ENCODE measurements at regions not wholly inside any gene's neighbourhood (a gene's known extent, or its start where the extent isn't known, plus 50 kb on each side); places are given as distances from the start of the nearest gene placed in this dataset.

- intact Hi-C loops (cut with DNase I): no loop called here
- Histone ChIP-seq H3K9me3 (no peaks in the 10 kb centered on the region), H3K36me3 (no peaks in the 10 kb centered on the region), H3K27ac (no peak overlapping the region), H3K4me3 (replicated peaks in 1 of 3) (no peak overlapping the region), H3K27me3 (no peaks in the 10 kb centered on the region), H3K4me1 (no peaks in the 10 kb centered on the region)
- WGBS, 2 donors: 83 to 94% methylated on average over 1 of the region's 1 CpG
- no peak for DNase-seq
- TF ChIP-seq POLR2A (IDR thresholded peaks at IDR 0.05) (no peak), CTCF (IDR thresholded peaks at IDR 0.05) (no peak)
Observed at GRCh38 chr13:89053418-89053817, 1382.2 kb downstream of the SLITRK5 start.

DNA sequence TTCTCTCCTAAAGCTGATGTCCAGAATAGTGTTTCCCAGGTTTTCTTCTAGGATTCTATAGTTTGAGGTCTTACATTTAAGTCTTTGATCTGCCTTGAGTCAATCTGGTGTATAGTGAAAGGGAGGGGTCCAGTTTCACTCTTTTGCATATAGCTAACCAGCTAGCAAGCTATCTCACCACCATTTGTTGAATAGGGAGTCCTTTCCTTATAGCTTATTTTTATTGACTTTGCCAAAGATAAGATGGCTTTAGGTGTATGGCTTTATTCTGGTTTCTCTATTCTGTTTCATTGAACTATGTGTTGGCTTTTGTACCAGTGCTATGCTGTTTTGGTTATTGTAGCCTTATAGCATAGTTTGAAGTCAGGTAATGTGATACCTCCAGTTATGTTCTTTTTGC lies 1386.1 kb downstream of the SLITRK5 start:
- H3K36me3 ChIP-seq: no peaks in the 10 kb centered on the region
- no peak for DNase-seq
- no peak overlapping the region for H3K27ac ChIP-seq
- no peaks in the 10 kb centered on the region for H3K9me3 ChIP-seq
- H3K4me3 ChIP-seq (replicated peaks in 1 of 3): no peak overlapping the region
- no peak for TF ChIP-seq CTCF (IDR thresholded peaks at IDR 0.05)
- no peak for TF ChIP-seq POLR2A (IDR thresholded peaks at IDR 0.05)
- no peaks in the 10 kb centered on the region for H3K4me1 ChIP-seq
- intact Hi-C loops (cut with DNase I): no loop called here
- no peaks in the 10 kb centered on the region for H3K27me3 ChIP-seq

- intact Hi-C loops (cut with DNase I): no loop called here
- no peaks in the 10 kb centered on the region for H3K4me1 ChIP-seq
- no peak overlapping the region for H3K4me3 ChIP-seq (replicated peaks in 1 of 3)
- TF ChIP-seq POLR2A (IDR thresholded peaks at IDR 0.05) (no peak), CTCF (IDR thresholded peaks at IDR 0.05) (no peak)
- DNase-seq: no peak
- H3K27ac ChIP-seq: no peak overlapping the region
- H3K9me3 ChIP-seq: no peaks in the 10 kb centered on the region
- 92 to 94% methylated on average over 3 of the region's 3 CpGs for WGBS, 2 donors
- no peaks in the 10 kb centered on the region for H3K27me3 ChIP-seq
- H3K36me3 ChIP-seq: no peaks in the 10 kb centered on the region
Observed at GRCh38 chr13:89057862-89058261, 1386.7 kb downstream of the SLITRK5 start.

DNA sequence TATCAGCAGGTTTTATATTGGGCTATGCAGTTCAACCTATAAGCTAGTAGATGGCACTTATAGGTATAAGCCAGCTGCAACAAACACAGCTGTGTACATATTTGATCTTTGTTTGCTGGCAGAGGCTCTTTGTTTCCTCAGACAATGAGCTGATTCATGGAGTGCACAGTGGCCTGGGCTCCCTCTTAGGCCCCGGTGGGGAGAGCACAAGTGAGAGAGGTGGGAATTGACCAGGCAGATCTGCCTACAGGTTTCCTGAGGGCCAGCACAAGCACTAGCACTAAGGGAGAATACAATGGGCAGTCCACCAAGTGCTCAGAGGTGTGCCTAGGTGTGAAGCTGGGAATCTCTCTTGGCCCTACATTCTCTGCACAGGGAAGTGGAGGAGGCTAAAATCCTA lies 1390.7 kb downstream of the SLITRK5 start:
- TF ChIP-seq POLR2A (IDR thresholded peaks at IDR 0.05) (no peak), CTCF (IDR thresholded peaks at IDR 0.05) (no peak)
- Histone ChIP-seq H3K4me3 (replicated peaks in 1 of 3) (no peak overlapping the region), H3K27me3 (no peaks in the 10 kb centered on the region), H3K9me3 (no peaks in the 10 kb centered on the region), H3K36me3 (no peaks in the 10 kb centered on the region), H3K4me1 (no peaks in the 10 kb centered on the region), H3K27ac (no peak overlapping the region)
- WGBS, 2 donors: 59 to 60% methylated on average over 1 of the region's 1 CpG
- no peak for DNase-seq
- intact Hi-C loops (cut with DNase I): no loop called here

DNA sequence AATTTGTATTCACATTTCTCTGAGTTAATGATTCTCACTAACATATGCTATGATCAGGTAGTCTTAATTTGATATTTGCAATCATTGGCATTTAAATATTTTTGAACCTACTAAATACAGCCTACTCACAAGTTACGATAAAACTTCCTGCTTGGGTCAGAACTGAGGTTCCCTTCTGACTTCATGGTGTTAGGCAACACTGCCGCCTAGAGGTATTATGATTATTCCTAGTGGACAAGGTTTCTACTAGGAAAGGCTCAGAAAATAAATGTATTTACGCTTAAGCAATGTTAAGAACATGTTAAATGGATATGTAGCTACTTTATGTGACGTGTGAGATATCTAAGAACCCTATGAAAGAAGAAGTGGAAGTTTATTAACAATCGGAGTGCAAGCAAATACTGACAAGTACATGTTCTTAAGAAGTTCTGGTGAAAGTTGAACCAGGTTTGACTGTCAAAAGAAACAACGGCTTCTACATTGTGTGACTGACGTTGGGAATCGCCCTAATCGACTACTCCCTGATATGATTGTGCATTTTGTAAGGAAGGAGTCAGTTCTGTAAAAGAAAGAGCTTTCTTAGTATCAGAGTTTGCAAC lies 1395.8 kb downstream of the SLITRK5 start:
- no peaks in the 10 kb centered on the region for H3K36me3 ChIP-seq
- H3K9me3 ChIP-seq: no peaks in the 10 kb centered on the region
- DNase-seq: peak in 1 of 2 donors; percentile 3
- intact Hi-C loops (cut with DNase I): no loop called here
- H3K27ac ChIP-seq: no peak overlapping the region
- no peaks in the 10 kb centered on the region for H3K27me3 ChIP-seq
- 36 to 37% methylated on average over 9 of the region's 9 CpGs for WGBS, 2 donors
- H3K4me3 ChIP-seq (replicated peaks in 1 of 3): no peak overlapping the region
- peak in 5 of 6 experiments; percentile 8 to 86 (median 60) for TF ChIP-seq CTCF (IDR thresholded peaks at IDR 0.05)
- no peak for TF ChIP-seq POLR2A (IDR thresholded peaks at IDR 0.05)
- H3K4me1 ChIP-seq: no peaks in the 10 kb centered on the region

Data from thyroid gland (tissue), 4 donors.